ENCODE measurements at regions not wholly inside any gene's neighbourhood (a gene's known extent, or its start where the extent isn't known, plus 50 kb on each side); places are given as distances from the start of the nearest gene placed in this dataset.

GRCh38 chrX:94216738-94217137, 542.7 kb downstream of the FAM133A start:
- Histone ChIP-seq H3F3A (ENCODE audit: low read depth) (no peaks in the 10 kb centered on the region), H3K27ac (no peak overlapping the region), H4K20me1 (ENCODE audit: low read depth) (no peaks in the 10 kb centered on the region), H3K36me3 (no peaks in the 10 kb centered on the region), H3K79me2 (ENCODE audit: low read depth) (no peaks in the 10 kb centered on the region), H3K4me3 (no peak overlapping the region), H2AFZ (replicated peaks) (no peak overlapping the region), H3K27me3 (no peaks in the 10 kb centered on the region), H3K4me2 (no peak overlapping the region), H3K9me3 (ENCODE audit: low read depth) (no peaks in the 10 kb centered on the region), H3K4me1 (peaks cover 3% of the 10 kb centered on the region), H3K9ac (no peak overlapping the region)
- H3K4me1 Mint-ChIP-seq: no peaks in the 10 kb centered on the region
- no peaks in the 10 kb centered on the region for H3K9me3 Mint-ChIP-seq
- no peak overlapping the region for H3K4me3 Mint-ChIP-seq
- TF ChIP-seq CTCF (IDR thresholded peaks at IDR 0.05): no peak
- no peak for TF ChIP-seq EZH2phosphoT487 (IDR thresholded peaks at IDR 0.05)
- no peak for TF ChIP-seq EZH2 (IDR thresholded peaks at IDR 0.05)
- no peak overlapping the region for H3K27ac Mint-ChIP-seq
- no peak for DNase-seq (ENCODE audit: low spot score)
- H3K27me3 Mint-ChIP-seq (ENCODE audit: insufficient read depth, low read depth): no peaks in the 10 kb centered on the region
- no peaks in the 10 kb centered on the region for H3K36me3 Mint-ChIP-seq

- Mint-ChIP-seq H3K36me3 (no peaks in the 10 kb centered on the region), H3K27ac (no peak overlapping the region), H3K4me3 (no peak overlapping the region), H3K9me3 (no peaks in the 10 kb centered on the region), H3K4me1 (no peaks in the 10 kb centered on the region), H3K27me3 (ENCODE audit: insufficient read depth, low read depth) (peaks cover 2% of the 10 kb centered on the region)
- DNase-seq (ENCODE audit: low spot score): no peak
- no peaks in the 10 kb centered on the region for H3K79me2 ChIP-seq (ENCODE audit: low read depth)
- H3F3A ChIP-seq (ENCODE audit: low read depth): no peaks in the 10 kb centered on the region
- H3K36me3 ChIP-seq: no peaks in the 10 kb centered on the region
- H3K9me3 ChIP-seq (ENCODE audit: low read depth): no peaks in the 10 kb centered on the region
- no peak overlapping the region for H3K4me2 ChIP-seq
- H3K4me1 ChIP-seq: peaks cover 27% of the 10 kb centered on the region
- no peak overlapping the region for H2AFZ ChIP-seq (replicated peaks)
- H3K27ac ChIP-seq: no peak overlapping the region
- H3K27me3 ChIP-seq: no peaks in the 10 kb centered on the region
- no peak overlapping the region for H3K9ac ChIP-seq
- H4K20me1 ChIP-seq (ENCODE audit: low read depth): no peaks in the 10 kb centered on the region
- no peak for TF ChIP-seq CTCF (IDR thresholded peaks at IDR 0.05)
- H3K4me3 ChIP-seq: no peak overlapping the region
Measured at GRCh38 chrX:94252211-94252610, 578.2 kb downstream of the FAM133A start.

- Mint-ChIP-seq H3K36me3 (no peaks in the 10 kb centered on the region), H3K4me3 (no peak overlapping the region), H3K27me3 (ENCODE audit: insufficient read depth, low read depth) (no peaks in the 10 kb centered on the region), H3K4me1 (no peaks in the 10 kb centered on the region), H3K27ac (no peak overlapping the region), H3K9me3 (peaks cover 3% of the 10 kb centered on the region)
- Histone ChIP-seq H3K36me3 (no peaks in the 10 kb centered on the region), H3K27me3 (no peaks in the 10 kb centered on the region), H3K4me3 (no peak overlapping the region), H3K9ac (no peak overlapping the region), H3K4me1 (peaks cover under 1% of the 10 kb centered on the region), H2AFZ (replicated peaks) (no peak overlapping the region), H3F3A (ENCODE audit: low read depth) (no peaks in the 10 kb centered on the region), H4K20me1 (ENCODE audit: low read depth) (no peaks in the 10 kb centered on the region), H3K4me2 (no peak overlapping the region), H3K9me3 (ENCODE audit: low read depth) (peaks cover 3% of the 10 kb centered on the region), H3K27ac (no peak overlapping the region), H3K79me2 (ENCODE audit: low read depth) (no peaks in the 10 kb centered on the region)
- no peak for DNase-seq (ENCODE audit: low spot score)
- TF ChIP-seq CTCF (IDR thresholded peaks at IDR 0.05): no peak
- TF ChIP-seq EZH2 (IDR thresholded peaks at IDR 0.05): no peak
- no peak for TF ChIP-seq EZH2phosphoT487 (IDR thresholded peaks at IDR 0.05)
Measured at GRCh38 chrX:94256396-94256795, 582.4 kb downstream of the FAM133A start.

GRCh38 chrX:94265323-94265722, 591.3 kb downstream of the FAM133A start:
- Histone ChIP-seq H3K9ac (no peak overlapping the region), H3K27ac (no peak overlapping the region), H3K36me3 (no peaks in the 10 kb centered on the region), H3K4me1 (no peaks in the 10 kb centered on the region), H3K27me3 (no peaks in the 10 kb centered on the region), H2AFZ (replicated peaks) (no peak overlapping the region), H3K9me3 (ENCODE audit: low read depth) (no peaks in the 10 kb centered on the region), H3K79me2 (ENCODE audit: low read depth) (no peaks in the 10 kb centered on the region), H3F3A (ENCODE audit: low read depth) (no peaks in the 10 kb centered on the region), H3K4me3 (no peak overlapping the region), H3K4me2 (no peak overlapping the region), H4K20me1 (ENCODE audit: low read depth) (no peaks in the 10 kb centered on the region)
- Mint-ChIP-seq H3K9me3 (peaks cover 5% of the 10 kb centered on the region), H3K4me3 (no peak overlapping the region), H3K36me3 (no peaks in the 10 kb centered on the region), H3K4me1 (no peaks in the 10 kb centered on the region), H3K27me3 (ENCODE audit: insufficient read depth, low read depth) (no peaks in the 10 kb centered on the region), H3K27ac (no peak overlapping the region)
- no peak for DNase-seq (ENCODE audit: low spot score)
- TF ChIP-seq CTCF (IDR thresholded peaks at IDR 0.05): no peak
- no peak for TF ChIP-seq EZH2 (IDR thresholded peaks at IDR 0.05)
- TF ChIP-seq EZH2phosphoT487 (IDR thresholded peaks at IDR 0.05): no peak

Data from neural progenitor cell (in vitro differentiated cells).